Left lung (tissue), 4 donors: ENCODE measurements at regions not wholly inside any gene's neighbourhood (a gene's known extent, or its start where the extent isn't known, plus 50 kb on each side); places are given as distances from the start of the nearest gene placed in this dataset.

ENCODE experiments used
- ATAC-seq: fragments of 200-7000 bp; cut with Tn5 transposase; one replicate; pipeline ENCODE4 v1.9.1; 2020; ENCODE audit warnings: moderate library complexity
- DNase-seq, 4 donors: peaks; one replicate each; pipeline ENCODE4 v3.0.0-alpha.2; 2013 to 2020
- H3K27ac ChIP-seq, 2 donors: fragments of 200-600 bp; sonication (generic) in 1 of 2; one replicate each; pipeline versions ENCODE4 v1.5.0 to v1.8.0; 2020 to 2021
- H3K27me3 ChIP-seq, 2 donors: fragments of 200-600 bp; sonication (generic) in 1 of 2; one replicate each; pipeline versions ENCODE4 v1.5.0 to v1.8.0; 2020 to 2021
- H3K36me3 ChIP-seq, 2 donors: fragments of 200-600 bp; sonication (generic) in 1 of 2; one replicate each; pipeline versions ENCODE4 v1.5.0 to v1.8.0; 2020 to 2021
- H3K4me1 ChIP-seq, 2 donors: fragments of 200-600 bp; one replicate each; pipeline ENCODE4 v1.8.0; 2021
- H3K4me3 ChIP-seq, 2 donors: fragments of 200-600 bp; sonication (generic) in 1 of 2; one replicate each; pipeline versions ENCODE4 v1.5.0 to v1.8.0; 2020 to 2021; ENCODE audit warnings: mild to moderate bottlenecking in 1 of 2
- H3K9me3 ChIP-seq, 2 donors: fragments of 200-600 bp; sonication (generic) in 1 of 2; one replicate each; pipeline versions ENCODE4 v1.5.0 to v1.8.0; 2020 to 2021
- CTCF ChIP-seq, 2 donors: fragments of 200-600 bp; sonication (generic) in 1 of 2; IDR thresholded peaks; one replicate each; pipeline versions ENCODE4 v1.5.0 to v1.8.0; 2021; ENCODE audit warnings: antibody characterized with exemption in 2 of 2
- intact Hi-C, 2 donors: fragments of 100-400 bp; cut with DNase I; formaldehyde crosslinking; loops; one replicate each; pipeline versions ENCODE4 v1.11.2 to v1.14.2; 2022
- donor health status: DM: no; HTN: yes; CAD: no.
- donor health status: DM: no; HTN: no; CAD: no.

DNA sequence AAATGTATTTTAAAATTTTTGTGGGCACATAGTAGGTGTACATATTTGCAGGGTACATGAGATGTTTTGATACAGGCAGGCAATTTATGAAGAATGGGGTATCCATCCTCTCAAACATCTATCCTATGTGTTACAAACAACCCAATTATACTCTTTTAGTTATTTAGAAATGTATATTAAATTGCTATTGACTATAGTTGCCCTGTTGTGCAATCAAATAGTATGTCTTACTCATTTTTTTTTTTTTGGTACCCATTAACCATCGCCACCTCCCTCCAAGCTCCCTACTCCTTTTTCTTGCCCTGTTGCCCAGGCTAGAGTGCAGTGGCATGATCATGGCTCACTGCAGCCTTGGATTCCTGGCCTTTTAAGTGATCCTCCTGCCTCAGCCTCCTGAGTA, 128.1 kb downstream of the BAMBI start:
- intact Hi-C loops: no loop called here
- TF ChIP-seq CTCF (IDR thresholded peaks at IDR 0.05): no peak
- H3K27ac ChIP-seq: no peak overlapping the region
- no peaks in the 10 kb centered on the region for H3K9me3 ChIP-seq
- H3K4me3 ChIP-seq: no peak overlapping the region
- no peaks in the 10 kb centered on the region for H3K27me3 ChIP-seq
- H3K4me1 ChIP-seq: peaks cover 0 to 9% of the 10 kb centered on the region in 2 donors
- DNase-seq (no peak), ATAC-seq (no peak)
- no peaks in the 10 kb centered on the region for H3K36me3 ChIP-seq

DNA sequence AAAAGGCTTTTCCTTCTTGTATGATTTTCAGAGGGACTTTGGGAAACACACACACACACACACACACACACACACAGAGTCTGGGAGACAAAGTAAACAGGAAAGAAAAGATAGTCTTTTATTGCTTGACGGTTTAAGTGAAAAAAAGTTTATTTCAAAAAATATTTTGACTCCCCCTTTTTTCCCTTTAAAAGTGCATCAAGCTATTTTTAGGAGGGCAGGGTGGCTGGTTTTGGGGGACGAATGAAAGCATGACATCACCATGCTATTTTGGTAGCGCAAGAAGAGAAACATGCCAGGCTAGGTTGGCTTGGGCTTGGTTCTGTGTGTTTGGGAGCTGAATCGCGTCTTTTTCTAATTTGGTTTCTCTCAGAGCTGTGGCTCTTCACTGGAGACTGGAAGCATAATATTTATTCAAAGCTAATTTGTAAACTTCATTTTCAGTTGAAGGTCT, 129.2 kb downstream of the BAMBI start:
- Histone ChIP-seq H3K4me3 (no peak overlapping the region), H3K36me3 (no peaks in the 10 kb centered on the region), H3K27me3 (no peaks in the 10 kb centered on the region), H3K27ac (peak overlapping the region in 1 of 2 donors; percentile 53), H3K4me1 (peaks cover 0 to 9% of the 10 kb centered on the region in 2 donors), H3K9me3 (no peaks in the 10 kb centered on the region)
- peak in 2 of 4 donors; percentile 62 to 68 for DNase-seq
- peak; percentile 25 for ATAC-seq
- intact Hi-C loops: no loop called here
- no peak for TF ChIP-seq CTCF (IDR thresholded peaks at IDR 0.05)

GRCh38 chr10:28806951-28807759, 129.8 kb downstream of the BAMBI start:
- intact Hi-C loops: no loop called here
- peaks cover 0 to 9% of the 10 kb centered on the region in 2 donors for H3K4me1 ChIP-seq
- peak in 2 of 4 donors; percentile 77 to 78 for DNase-seq

DNA sequence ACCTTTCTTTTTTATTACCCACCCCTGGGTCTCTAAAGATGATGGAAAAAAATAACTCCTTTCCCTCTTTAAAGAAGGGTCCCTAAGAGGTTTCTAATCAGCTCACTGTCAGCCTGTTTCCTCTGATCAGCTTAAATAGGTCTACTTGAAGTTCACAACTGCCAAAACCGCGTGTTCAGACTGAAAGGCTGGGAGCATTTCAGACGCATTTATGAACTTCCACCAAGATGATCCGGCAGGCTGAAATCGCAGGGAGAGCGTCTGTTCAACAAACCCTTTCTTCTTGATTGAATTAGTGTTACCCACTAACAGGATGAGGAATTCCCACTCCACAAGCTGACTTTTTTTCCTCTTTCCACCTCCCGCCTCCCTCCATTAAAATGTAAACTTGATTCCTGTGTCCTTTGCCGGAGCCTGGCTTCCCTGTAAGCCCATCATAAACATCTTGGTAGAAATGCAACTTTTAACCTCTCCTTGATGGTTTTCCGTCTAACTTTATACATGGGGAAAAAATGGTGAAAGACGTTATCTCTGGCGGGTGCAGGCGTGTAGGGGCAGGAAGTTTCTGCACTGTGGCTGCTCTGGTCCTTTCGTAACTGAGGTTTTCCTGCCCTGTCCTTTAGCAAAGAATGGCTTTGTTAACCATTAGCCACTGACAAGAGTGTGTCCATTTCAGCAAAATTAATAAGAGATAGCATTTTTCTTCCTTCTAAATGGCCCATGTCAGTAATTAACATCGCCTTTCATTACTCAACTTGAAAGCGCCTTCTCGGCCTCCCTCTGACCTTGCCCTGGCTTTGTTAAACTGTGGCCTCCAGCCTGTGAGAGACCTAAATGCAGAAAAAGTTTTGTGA, 130.7 kb downstream of the BAMBI start:
- DNase-seq: peak in 2 of 4 donors; percentile 74 to 82
- peak overlapping the region; percentile 39 to 53 for H3K27ac ChIP-seq
- no peaks in the 10 kb centered on the region for H3K9me3 ChIP-seq
- H3K4me3 ChIP-seq: no peak overlapping the region
- ATAC-seq: peak; percentile 33
- intact Hi-C loops: no loop called here
- H3K27me3 ChIP-seq: no peaks in the 10 kb centered on the region
- H3K36me3 ChIP-seq: no peaks in the 10 kb centered on the region
- TF ChIP-seq CTCF (IDR thresholded peaks at IDR 0.05): no peak
- peaks cover 0 to 9% of the 10 kb centered on the region in 2 donors for H3K4me1 ChIP-seq

More at GRCh38 chr10:28806951-28807759, 129.8 kb downstream of the BAMBI start:
- Histone ChIP-seq H3K36me3 (no peaks in the 10 kb centered on the region), H3K27me3 (no peaks in the 10 kb centered on the region), H3K4me3 (no peak overlapping the region), H3K9me3 (no peaks in the 10 kb centered on the region), H3K27ac (peak overlapping the region in 1 of 2 donors; percentile 53)
- ATAC-seq: peak; percentile 24
- TF ChIP-seq CTCF (IDR thresholded peaks at IDR 0.05): no peak

GRCh38 chr10:28808693-28809092, 131.4 kb downstream of the BAMBI start:
- ATAC-seq: no peak
- peaks cover 0 to 9% of the 10 kb centered on the region in 2 donors for H3K4me1 ChIP-seq
- H3K36me3 ChIP-seq: no peaks in the 10 kb centered on the region
- H3K9me3 ChIP-seq: no peaks in the 10 kb centered on the region
- peak overlapping the region in 1 of 2 donors; percentile 53 for H3K27ac ChIP-seq
- no peaks in the 10 kb centered on the region for H3K27me3 ChIP-seq
- no peak for DNase-seq
- intact Hi-C loops: no loop called here
- no peak overlapping the region for H3K4me3 ChIP-seq
- TF ChIP-seq CTCF (IDR thresholded peaks at IDR 0.05): no peak
